AG04450 (cell line): ENCODE measurements at regions not wholly inside any gene's neighbourhood (a gene's known extent, or its start where the extent isn't known, plus 50 kb on each side); places are given as distances from the start of the nearest gene placed in this dataset.

Experiments used
- CTCF ChIA-PET: fragments of 300-600, 350-600 bp; formaldehyde crosslinking; extraction: SDS; loops from one replicate; lab custom pipeline; 2022; ENCODE audit warnings: antibody characterized with exemption, inconsistent platforms; lab: Charles Lee
- POLR2A ChIA-PET: fragments of 350-600 bp; formaldehyde crosslinking; extraction: SDS; loops from one replicate; lab custom pipeline; 2021; ENCODE audit warnings: antibody characterized with exemption, inconsistent platforms; lab: Yijun Ruan, JAX
- DNase-seq: peaks from one replicate; pipeline ENCODE4 v3.0.0-alpha.2; 2011; ENCODE audit warnings: low read depth, low spot score
- H3K27ac ChIP-seq: one replicate; pipeline ENCODE4 v1.5.1; 2012; ENCODE audit warnings: low read depth, low read length, control low read depth
- H3K27me3 ChIP-seq: one replicate; pipeline ENCODE4 v1.6.0; 2012; ENCODE audit warnings: low read length; ENCODE audit not compliant: control insufficient read depth, insufficient read depth
- H3K4me3 ChIP-seq: 2 replicates; pipeline ENCODE4 v1.5.1; 2011; ENCODE audit warnings: mild to moderate bottlenecking, low read depth, low read length, control low read depth
- H3K9me3 ChIP-seq: 2 replicates; pipeline ENCODE4 v1.5.1; 2012; ENCODE audit warnings: low read length; ENCODE audit not compliant: control insufficient read depth, insufficient read depth
- TF ChIP-seq, protein P1 (sequence below): IDR thresholded peaks from 2 replicates; pipeline ENCODE4 v1.5.1; 2011; ENCODE audit warnings: low read depth, low read length, control low read depth, inconsistent platforms

DNA sequence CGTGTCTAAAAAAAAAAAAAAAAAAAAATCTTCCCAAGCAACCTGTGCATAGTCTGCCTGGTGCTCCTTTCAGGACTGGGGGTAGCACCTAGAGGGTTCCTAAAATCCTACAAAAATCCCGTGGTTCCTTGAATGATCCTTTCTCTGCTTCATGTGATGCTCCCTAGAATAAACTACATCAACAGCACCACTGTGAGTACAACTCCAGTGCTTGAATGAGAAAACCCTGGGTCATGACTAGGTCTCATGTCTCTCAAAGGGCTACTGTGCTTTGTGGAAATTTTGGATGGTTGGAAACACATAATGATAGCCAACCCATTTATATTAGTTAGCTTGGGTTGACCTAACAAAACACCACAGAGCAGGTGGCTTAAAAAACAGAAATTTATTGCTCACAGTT, 243.5 kb downstream of the OPA1 start:
- CTCF ChIA-PET = no interaction called here
- DNase-seq = no peak
- Histone ChIP-seq H3K27me3 (peaks cover 27% of the 10 kb centered on the region), H3K4me3 (no peak overlapping the region), H3K27ac (no peak overlapping the region), H3K9me3 (no peaks in the 10 kb centered on the region; the same call in 1 of the 2 replicates)
- POLR2A ChIA-PET = no interaction called here
- TF ChIP-seq, protein P1, sequence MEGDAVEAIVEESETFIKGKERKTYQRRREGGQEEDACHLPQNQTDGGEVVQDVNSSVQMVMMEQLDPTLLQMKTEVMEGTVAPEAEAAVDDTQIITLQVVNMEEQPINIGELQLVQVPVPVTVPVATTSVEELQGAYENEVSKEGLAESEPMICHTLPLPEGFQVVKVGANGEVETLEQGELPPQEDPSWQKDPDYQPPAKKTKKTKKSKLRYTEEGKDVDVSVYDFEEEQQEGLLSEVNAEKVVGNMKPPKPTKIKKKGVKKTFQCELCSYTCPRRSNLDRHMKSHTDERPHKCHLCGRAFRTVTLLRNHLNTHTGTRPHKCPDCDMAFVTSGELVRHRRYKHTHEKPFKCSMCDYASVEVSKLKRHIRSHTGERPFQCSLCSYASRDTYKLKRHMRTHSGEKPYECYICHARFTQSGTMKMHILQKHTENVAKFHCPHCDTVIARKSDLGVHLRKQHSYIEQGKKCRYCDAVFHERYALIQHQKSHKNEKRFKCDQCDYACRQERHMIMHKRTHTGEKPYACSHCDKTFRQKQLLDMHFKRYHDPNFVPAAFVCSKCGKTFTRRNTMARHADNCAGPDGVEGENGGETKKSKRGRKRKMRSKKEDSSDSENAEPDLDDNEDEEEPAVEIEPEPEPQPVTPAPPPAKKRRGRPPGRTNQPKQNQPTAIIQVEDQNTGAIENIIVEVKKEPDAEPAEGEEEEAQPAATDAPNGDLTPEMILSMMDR = no peak

DNA sequence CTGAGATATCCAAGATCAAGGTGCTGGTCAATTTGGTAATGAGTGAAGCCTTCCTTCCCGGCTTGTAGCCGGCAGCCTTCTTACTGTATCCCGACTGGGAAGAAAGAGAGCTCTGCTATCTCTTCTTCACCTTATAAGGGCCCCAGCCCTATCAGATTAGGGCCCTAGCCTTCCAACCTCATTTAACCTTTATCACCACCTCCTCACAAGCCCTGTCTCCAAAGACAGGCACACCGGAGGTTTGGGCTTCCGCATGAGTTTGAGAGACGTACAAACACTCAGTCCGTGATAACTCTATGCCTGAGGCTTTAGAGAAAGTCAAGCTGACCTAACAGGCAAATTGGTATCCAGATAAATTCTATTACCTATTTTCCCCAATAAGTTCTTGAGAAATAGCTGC, 243.9 kb downstream of the OPA1 start:
- DNase-seq = no peak
- Histone ChIP-seq H3K27me3 (peaks cover 28% of the 10 kb centered on the region), H3K27ac (no peak overlapping the region), H3K4me3 (no peak overlapping the region), H3K9me3 (no peaks in the 10 kb centered on the region)
- TF ChIP-seq, protein P1 = no peak
- ChIA-PET POLR2A (no interaction called here), CTCF (interaction anchor here (0.5 kb wide), 1 partner anchor 335 kb away, joined by 3 read pairs; no protein-coding TSS in a partner anchor)

DNA sequence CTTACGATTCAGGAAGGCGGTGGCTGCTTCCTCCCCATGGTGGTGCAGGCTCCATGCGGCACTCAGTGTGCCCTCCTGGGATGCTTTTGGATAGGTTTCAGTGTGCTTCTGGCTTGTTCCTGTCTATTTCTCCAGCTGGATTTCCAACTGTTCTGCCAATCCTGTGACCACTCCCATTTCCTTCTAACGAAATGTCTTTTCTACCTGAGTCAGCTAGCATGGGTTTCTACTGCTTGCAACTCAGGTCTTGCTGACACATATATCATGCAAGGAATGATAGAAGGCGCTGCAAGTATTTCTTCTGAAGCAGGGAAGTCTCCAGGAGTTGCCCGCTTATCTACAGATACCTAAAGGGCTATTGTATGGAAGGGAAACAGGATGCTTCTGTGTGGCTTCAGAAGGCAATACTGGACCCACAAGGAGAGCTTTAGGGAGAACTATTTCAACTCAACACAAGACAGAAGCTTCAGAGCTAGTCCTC, 244.4 kb downstream of the OPA1 start:
- CTCF ChIA-PET = interaction anchor here (0.5 kb wide), 1 partner anchor 336 kb away, joined by 3 read pairs; no protein-coding TSS in a partner anchor

DNA sequence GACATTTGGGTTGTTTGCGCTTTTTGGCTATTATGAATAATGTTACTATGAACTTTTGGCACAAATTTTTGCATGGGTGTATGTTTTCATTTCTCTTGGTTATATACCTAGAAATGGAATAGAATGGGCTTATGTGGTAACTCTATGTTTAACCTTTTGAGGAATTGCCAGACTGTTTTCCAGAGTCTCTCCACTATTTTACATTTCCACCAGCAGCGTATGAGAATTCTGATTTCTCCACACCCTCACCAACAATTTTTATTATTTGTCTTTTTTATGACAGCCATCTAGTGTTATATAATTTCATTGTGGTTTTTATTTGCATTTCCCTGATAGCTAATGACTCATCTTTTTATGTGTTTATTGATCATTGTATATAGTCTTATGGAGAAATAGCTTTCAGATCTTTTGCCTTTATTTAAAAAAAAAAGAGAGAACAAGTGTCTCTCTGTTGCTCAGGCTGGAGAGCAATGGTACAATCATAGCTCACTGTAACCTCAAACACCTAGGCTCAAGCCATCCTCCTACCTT, 247.2 kb downstream of the OPA1 start:
- POLR2A ChIA-PET = no interaction called here
- H3K4me3 ChIP-seq = no peak overlapping the region

More for the DNA sequence above, 244.4 kb downstream of the OPA1 start:
- H3K27ac ChIP-seq = no peak overlapping the region
- DNase-seq = no peak
- no peaks in the 10 kb centered on the region for H3K9me3 ChIP-seq
- POLR2A ChIA-PET = no interaction called here
- H3K4me3 ChIP-seq = no peak overlapping the region
- peaks cover 28% of the 10 kb centered on the region for H3K27me3 ChIP-seq
- TF ChIP-seq, protein P1 = no peak

DNA sequence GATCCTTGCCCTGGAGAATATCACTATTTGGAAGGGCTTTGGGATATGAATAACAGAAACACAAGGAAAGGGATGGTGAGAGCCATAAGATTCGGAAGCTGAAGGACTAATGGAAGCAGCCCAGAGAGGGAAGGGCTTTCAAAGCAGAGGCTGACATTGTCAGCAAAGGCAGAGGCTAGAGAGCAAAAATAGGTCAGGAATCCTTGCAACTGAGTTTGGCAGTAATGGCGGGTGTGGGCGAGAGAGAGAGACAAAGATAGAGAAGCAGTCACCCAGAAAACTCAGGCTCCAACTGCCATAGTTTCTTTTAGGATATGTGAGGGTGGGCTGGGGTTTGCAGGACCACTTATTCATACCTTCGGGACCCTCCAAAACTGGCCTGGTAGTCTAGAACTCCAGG, 248.6 kb downstream of the OPA1 start:
- DNase-seq = no peak
- CTCF ChIA-PET = no interaction called here
- POLR2A ChIA-PET = no interaction called here
- TF ChIP-seq, protein P1 = no peak
- Histone ChIP-seq H3K27ac (no peak overlapping the region), H3K9me3 (no peaks in the 10 kb centered on the region), H3K4me3 (no peak overlapping the region), H3K27me3 (peaks cover 36% of the 10 kb centered on the region)

More for the DNA sequence above, 247.2 kb downstream of the OPA1 start:
- no peaks in the 10 kb centered on the region for H3K9me3 ChIP-seq
- no peak overlapping the region for H3K27ac ChIP-seq
- H3K27me3 ChIP-seq = peaks cover 28% of the 10 kb centered on the region
- CTCF ChIA-PET = no interaction called here
- no peak for DNase-seq
- TF ChIP-seq, protein P1 = no peak
